Activated CD4-positive, alpha-beta memory T cell treated with anti-CD3 and anti-CD28 coated beads for 36 hours (primary cell): ENCODE measurements at regions not wholly inside any gene's neighbourhood (a gene's known extent, or its start where the extent isn't known, plus 50 kb on each side); places are given as distances from the start of the nearest gene placed in this dataset.
"Not testable (repeated sequence)": the region's sequence is repeated elsewhere in the genome, so short reads cannot be mapped to it uniquely, and the experiment has no call there.

ENCODE experiments used
- CTCF ChIA-PET: fragments of 350-600 bp; sonication (Branson Sonifier 250); formaldehyde crosslinking; loops from one replicate; lab custom pipeline; 2021; ENCODE audit warnings: antibody characterized with exemption, inconsistent platforms; lab: Charles Lee
- POLR2A ChIA-PET: fragments of 350-600 bp; sonication (Branson Sonifier 250); formaldehyde crosslinking; loops from one replicate; lab custom pipeline; 2021; ENCODE audit warnings: antibody characterized with exemption; lab: Charles Lee
- DNase-seq: peaks from one replicate; pipeline ENCODE4 v3.0.0-alpha.2; 2020
- H3K27ac Mint-ChIP-seq: one replicate; pipeline ENCODE4 v1.8.0; 2021; ENCODE audit warnings: mixed read lengths
- H3K27me3 Mint-ChIP-seq: one replicate; pipeline ENCODE4 v1.8.0; 2021; ENCODE audit warnings: mixed read lengths
- H3K36me3 Mint-ChIP-seq: one replicate; pipeline ENCODE4 v1.8.0; 2021; ENCODE audit warnings: mixed read lengths
- H3K4me1 Mint-ChIP-seq: one replicate; pipeline ENCODE4 v1.8.0; 2021; ENCODE audit warnings: low read depth, mixed read lengths
- H3K4me3 Mint-ChIP-seq: one replicate; pipeline ENCODE4 v1.8.0; 2021; ENCODE audit warnings: mild to moderate bottlenecking, mixed read lengths
- H3K9me3 Mint-ChIP-seq: one replicate; pipeline ENCODE4 v1.8.0; 2021; ENCODE audit warnings: mixed read lengths
- intact Hi-C: fragments of 100-400 bp; cut with micrococcal nuclease; formaldehyde crosslinking; loops from one replicate; pipeline ENCODE4 v1.15.1; 2023

GRCh38 chr12:54105809-54106208 is 52.2 kb downstream of the HOXC4 start:
- H3K27ac Mint-ChIP-seq, POLR2A ChIA-PET, H3K9me3 Mint-ChIP-seq, H3K36me3 Mint-ChIP-seq, H3K4me3 Mint-ChIP-seq, DNase-seq, intact Hi-C loops, CTCF ChIA-PET, H3K4me1 Mint-ChIP-seq: not testable (repeated sequence)
- H3K27me3 Mint-ChIP-seq: peaks cover 50% of the 10 kb centered on the region

- H3K27ac Mint-ChIP-seq, H3K36me3 Mint-ChIP-seq, intact Hi-C loops, DNase-seq, CTCF ChIA-PET, H3K4me1 Mint-ChIP-seq, POLR2A ChIA-PET, H3K4me3 Mint-ChIP-seq, H3K9me3 Mint-ChIP-seq: not testable (repeated sequence)
- peaks cover 52% of the 10 kb centered on the region for H3K27me3 Mint-ChIP-seq
These were observed 52.6 kb downstream of the HOXC4 start for GRCh38 chr12:54106252-54106651.

GRCh38 chr12:54106803-54107579 is 53.4 kb downstream of the HOXC4 start:
- H3K4me3 Mint-ChIP-seq, POLR2A ChIA-PET, H3K4me1 Mint-ChIP-seq, CTCF ChIA-PET, H3K27ac Mint-ChIP-seq, intact Hi-C loops, H3K9me3 Mint-ChIP-seq, DNase-seq, H3K36me3 Mint-ChIP-seq: not testable (repeated sequence)
- H3K27me3 Mint-ChIP-seq: peaks cover 53% of the 10 kb centered on the region

GRCh38 chr12:54112336-54112735 is 58.7 kb downstream of the HOXC4 start:
- H3K4me1 Mint-ChIP-seq, CTCF ChIA-PET: not testable (repeated sequence)
- peaks cover 34% of the 10 kb centered on the region for H3K27me3 Mint-ChIP-seq

GRCh38 chr12:54116055-54116454 is 62.4 kb downstream of the HOXC4 start:
- H3K4me1 Mint-ChIP-seq, CTCF ChIA-PET, H3K27ac Mint-ChIP-seq, DNase-seq, H3K36me3 Mint-ChIP-seq, intact Hi-C loops, H3K4me3 Mint-ChIP-seq, H3K9me3 Mint-ChIP-seq, POLR2A ChIA-PET: not testable (repeated sequence)
- H3K27me3 Mint-ChIP-seq: peaks cover 24% of the 10 kb centered on the region

More at GRCh38 chr12:54112336-54112735, 58.7 kb downstream of the HOXC4 start:
- H3K4me3 Mint-ChIP-seq, intact Hi-C loops, H3K27ac Mint-ChIP-seq, H3K9me3 Mint-ChIP-seq, DNase-seq, H3K36me3 Mint-ChIP-seq: not testable (repeated sequence)
- POLR2A ChIA-PET: interaction anchor here (0.6 kb wide), 1 partner anchor 48 kb away, joined by 3 read pairs; no protein-coding TSS in a partner anchor

GRCh38 chr12:54117392-54117791 is 63.8 kb downstream of the HOXC4 start:
- H3K36me3 Mint-ChIP-seq, H3K4me1 Mint-ChIP-seq, intact Hi-C loops, POLR2A ChIA-PET, CTCF ChIA-PET, DNase-seq, H3K27ac Mint-ChIP-seq, H3K9me3 Mint-ChIP-seq, H3K4me3 Mint-ChIP-seq: not testable (repeated sequence)
- H3K27me3 Mint-ChIP-seq: peaks cover 26% of the 10 kb centered on the region

- CTCF ChIA-PET, H3K4me1 Mint-ChIP-seq, H3K36me3 Mint-ChIP-seq, H3K27ac Mint-ChIP-seq, H3K4me3 Mint-ChIP-seq, POLR2A ChIA-PET, intact Hi-C loops, DNase-seq, H3K9me3 Mint-ChIP-seq: not testable (repeated sequence)
- peaks cover 39% of the 10 kb centered on the region for H3K27me3 Mint-ChIP-seq
These were observed 65.4 kb downstream of the HOXC4 start for GRCh38 chr12:54119082-54119481.

GRCh38 chr12:54123981-54124380 is 64.8 kb downstream of the SMUG1 start:
- CTCF ChIA-PET: interaction anchor here (1.2 kb wide), 1 partner anchor 14 kb away, joined by 3 read pairs; no protein-coding TSS in a partner anchor
- H3K4me1 Mint-ChIP-seq, H3K27ac Mint-ChIP-seq, H3K9me3 Mint-ChIP-seq, POLR2A ChIA-PET, H3K36me3 Mint-ChIP-seq, DNase-seq, H3K4me3 Mint-ChIP-seq, intact Hi-C loops: not testable (repeated sequence)
- H3K27me3 Mint-ChIP-seq: peaks cover 66% of the 10 kb centered on the region

- peaks cover 62% of the 10 kb centered on the region for H3K27me3 Mint-ChIP-seq
- H3K9me3 Mint-ChIP-seq, DNase-seq, H3K36me3 Mint-ChIP-seq, CTCF ChIA-PET, H3K4me1 Mint-ChIP-seq, POLR2A ChIA-PET, intact Hi-C loops, H3K27ac Mint-ChIP-seq: not testable (repeated sequence)
- H3K4me3 Mint-ChIP-seq: peak overlapping the region; percentile 18
These were observed 63.1 kb downstream of the SMUG1 start for GRCh38 chr12:54125708-54126028.

GRCh38 chr12:54126029-54126695 is 62.6 kb downstream of the SMUG1 start:
- Mint-ChIP-seq H3K9me3 (no peaks in the 10 kb centered on the region), H3K4me3 (no peak overlapping the region), H3K27me3 (peaks cover 61% of the 10 kb centered on the region), H3K27ac (no peak overlapping the region), H3K36me3 (no peaks in the 10 kb centered on the region), H3K4me1 (peaks cover 9% of the 10 kb centered on the region)
- ChIA-PET POLR2A (no interaction called here), CTCF (no interaction called here)
- intact Hi-C loops: no loop called here
- no peak for DNase-seq

- Mint-ChIP-seq H3K36me3 (no peaks in the 10 kb centered on the region), H3K9me3 (no peaks in the 10 kb centered on the region), H3K27ac (no peak overlapping the region), H3K27me3 (peaks cover 55% of the 10 kb centered on the region), H3K4me1 (peaks cover 9% of the 10 kb centered on the region), H3K4me3 (no peak overlapping the region)
- DNase-seq: peak; percentile 23
- intact Hi-C loops: no loop called here
- POLR2A ChIA-PET: no interaction called here
- CTCF ChIA-PET: no interaction called here
These were observed 61.9 kb downstream of the SMUG1 start for GRCh38 chr12:54126696-54127537.

- Mint-ChIP-seq H3K27me3 (peaks cover 51% of the 10 kb centered on the region), H3K36me3 (no peaks in the 10 kb centered on the region), H3K27ac (no peak overlapping the region), H3K9me3 (no peaks in the 10 kb centered on the region), H3K4me3 (no peak overlapping the region), H3K4me1 (peaks cover 9% of the 10 kb centered on the region)
- ChIA-PET CTCF (no interaction called here), POLR2A (no interaction called here)
- intact Hi-C loops: no loop called here
- no peak for DNase-seq
These were observed 61.1 kb downstream of the SMUG1 start for GRCh38 chr12:54127538-54128259.
